Fibroblast of the aortic adventitia (primary cell): ENCODE measurements at regions not wholly inside any gene's neighbourhood (a gene's known extent, or its start where the extent isn't known, plus 50 kb on each side); places are given as distances from the start of the nearest gene placed in this dataset.

Source experiments
- DNase-seq: peaks from one replicate; pipeline ENCODE4 v3.0.0-alpha.2; 2010; ENCODE audit warnings: low read depth
- H3K4me3 ChIP-seq: 2 replicates; pipeline ENCODE4 v1.5.1; 2011; ENCODE audit warnings: low read depth, mild to moderate bottlenecking, control low read depth, low read length, moderate library complexity
- CTCF ChIP-seq: IDR thresholded peaks from 2 replicates; pipeline ENCODE4 v1.5.1; 2011; ENCODE audit warnings: mild to moderate bottlenecking, low read length, control low read depth, inconsistent platforms; ENCODE audit not compliant: insufficient read depth

DNA sequence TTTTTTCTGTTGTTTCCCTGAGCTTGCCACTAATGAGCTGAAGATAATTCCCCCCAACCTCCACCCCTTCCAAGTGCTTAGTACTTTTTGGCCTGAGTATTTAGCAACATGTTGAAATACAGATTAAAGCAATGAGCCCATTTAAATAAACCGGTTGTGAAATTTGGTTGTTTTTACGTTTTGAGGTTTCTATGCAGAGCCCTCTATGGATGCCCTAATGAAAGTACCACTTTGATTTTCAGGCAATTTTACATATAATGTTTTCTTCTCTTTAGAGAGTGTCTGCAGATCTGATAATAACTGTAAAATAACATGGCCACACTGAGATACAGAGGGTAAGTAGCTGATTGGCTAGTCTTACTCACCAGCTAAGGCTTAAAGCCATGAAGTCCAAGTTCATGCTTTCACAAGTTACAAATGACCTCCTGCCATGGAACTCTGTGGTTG lies 139.4 kb upstream of the SLC7A14 start:
- peak; percentile 14 for TF ChIP-seq CTCF
- DNase-seq, result peak; percentile 82
- H3K4me3 ChIP-seq, result no peak overlapping the region

DNA sequence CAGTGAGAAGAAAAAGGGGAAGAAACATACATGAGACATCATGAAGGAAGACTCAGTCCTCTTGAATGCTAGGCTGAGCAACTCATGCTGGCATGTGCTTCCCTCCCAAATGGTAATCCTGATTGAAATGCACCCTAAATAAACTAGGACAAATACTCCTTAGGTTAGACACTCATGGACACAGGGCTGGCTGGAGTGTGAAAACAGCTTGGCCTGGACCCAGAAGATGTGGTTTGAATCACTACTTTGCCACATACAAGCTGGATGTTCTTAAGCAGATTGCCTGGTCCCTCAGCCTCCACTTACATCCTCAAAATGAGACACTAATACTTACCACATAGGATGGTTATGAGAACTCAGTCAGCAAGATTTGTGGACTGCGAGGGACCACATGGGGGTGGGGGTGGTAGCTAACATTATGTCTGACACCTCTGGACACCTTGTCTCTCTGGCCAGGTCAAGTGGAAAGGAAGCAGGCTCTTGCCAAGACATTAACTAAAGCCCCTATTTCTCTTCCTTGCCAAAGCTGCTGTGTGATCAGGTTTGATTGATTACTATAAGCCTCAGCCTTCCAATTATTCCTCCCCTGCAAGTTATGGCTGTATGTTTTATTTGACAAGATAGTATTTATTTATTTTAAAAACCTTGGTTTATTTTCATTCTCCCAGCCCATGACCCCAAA lies 138.9 kb upstream of the SLC7A14 start:
- TF ChIP-seq CTCF, result no peak
- DNase-seq, result peak; percentile 90
- H3K4me3 ChIP-seq, result no peak overlapping the region

GRCh38 chr3:170723241-170723640 lies 137.4 kb upstream of the SLC7A14 start:
- no peak for DNase-seq
- no peak overlapping the region for H3K4me3 ChIP-seq
- no peak for TF ChIP-seq CTCF

DNA sequence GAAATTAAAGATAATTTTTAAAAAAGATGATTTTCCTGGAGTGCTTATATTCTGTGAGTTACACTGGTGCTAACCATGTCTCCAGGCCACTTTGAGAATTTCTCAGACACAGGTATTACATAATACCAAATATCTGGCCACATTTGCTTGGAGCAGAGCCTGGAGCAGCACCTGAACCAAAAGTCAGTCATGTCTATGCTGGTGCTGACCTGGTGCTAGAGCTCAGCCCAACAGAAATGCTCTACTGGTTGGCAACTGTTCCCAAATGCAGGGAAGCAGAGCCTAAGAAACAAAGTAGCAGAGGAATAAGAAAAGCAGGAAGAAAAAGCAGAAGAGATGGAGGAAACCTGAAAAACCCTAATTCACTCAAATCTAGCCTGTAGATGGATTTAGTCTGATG lies 135.7 kb upstream of the SLC7A14 start:
- TF ChIP-seq CTCF, result no peak
- DNase-seq, result no peak
- no peak overlapping the region for H3K4me3 ChIP-seq

DNA sequence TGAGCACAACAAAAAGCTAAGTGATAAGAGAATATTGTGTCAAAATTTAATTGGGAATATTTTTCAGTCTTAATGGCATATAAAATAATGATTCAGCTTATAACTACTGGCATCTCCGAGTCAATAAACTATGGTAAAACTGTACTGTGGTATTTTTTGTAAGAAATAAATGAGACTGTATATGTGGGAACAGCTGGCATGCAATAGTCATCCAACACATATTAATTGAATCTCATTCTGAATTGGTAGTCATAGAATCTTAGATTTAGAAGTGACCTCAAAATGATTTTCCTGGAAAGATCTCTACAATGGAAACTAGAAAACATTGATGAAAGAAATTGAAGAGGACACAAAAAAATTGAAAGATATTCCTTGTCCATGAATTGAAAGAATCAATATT lies 133.4 kb upstream of the SLC7A14 start:
- H3K4me3 ChIP-seq, result no peak overlapping the region
- no peak for TF ChIP-seq CTCF
- no peak for DNase-seq

GRCh38 chr3:170718848-170719247 lies 133.0 kb upstream of the SLC7A14 start:
- no peak for TF ChIP-seq CTCF
- H3K4me3 ChIP-seq, result no peak overlapping the region
- DNase-seq, result no peak
